GM13977 (cell line): ENCODE measurements at regions not wholly inside any gene's neighbourhood (a gene's known extent, or its start where the extent isn't known, plus 50 kb on each side); places are given as distances from the start of the nearest gene placed in this dataset.
"Not testable (repeated sequence)": the region's sequence is repeated elsewhere in the genome, so short reads cannot be mapped to it uniquely, and the experiment has no call there.

Source experiments
- DNase-seq: peaks from one replicate; pipeline ENCODE4 v3.0.0; 2012; ENCODE audit warnings: low spot score
- CTCF ChIP-seq: IDR thresholded peaks from 2 replicates; pipeline ENCODE4 v1.5.1; 2012; ENCODE audit warnings: mild to moderate bottlenecking, control low read depth; ENCODE audit not compliant: insufficient read depth; ENCODE audit errors: extremely low read depth, missing control alignments
- in situ Hi-C: fragments of 300-500 bp; cut with MboI; formaldehyde crosslinking; loops from one replicate; pipeline ENCODE4 v1.12.0; 2022; ENCODE audit warnings: low sequenced_read_pairs, low pct_unique_long_range_greater_than_20kb, mixed read lengths, inconsistent platforms; ENCODE audit not compliant: unreplicated experiment

GRCh38 chr1:196121181-196121580 lies 487.1 kb downstream of the KCNT2 start:
- DNase-seq: no peak
- no peak for TF ChIP-seq CTCF
- in situ Hi-C loops: no loop called here

- TF ChIP-seq CTCF: no peak
- DNase-seq: no peak
- in situ Hi-C loops: no loop called here
Observed at GRCh38 chr1:196115646-196116045, 492.6 kb downstream of the KCNT2 start.

- no peak for DNase-seq
- in situ Hi-C loops: no loop called here
- TF ChIP-seq CTCF: no peak
Observed at GRCh38 chr1:196114193-196114592, 494.0 kb downstream of the KCNT2 start.

GRCh38 chr1:196108990-196109389 lies 499.2 kb downstream of the KCNT2 start:
- DNase-seq, in situ Hi-C loops: not testable (repeated sequence)

- no peak for TF ChIP-seq CTCF
- no peak for DNase-seq
- in situ Hi-C loops: no loop called here
Observed at GRCh38 chr1:196105901-196106300, 502.3 kb downstream of the KCNT2 start.

GRCh38 chr1:196102826-196103225 lies 505.4 kb downstream of the KCNT2 start:
- in situ Hi-C loops: no loop called here

GRCh38 chr1:196098000-196098399 lies 510.2 kb downstream of the KCNT2 start:
- no peak for DNase-seq
- TF ChIP-seq CTCF: no peak
- in situ Hi-C loops: no loop called here

More at GRCh38 chr1:196102826-196103225, 505.4 kb downstream of the KCNT2 start:
- no peak for DNase-seq
- TF ChIP-seq CTCF: no peak
